HG02623 (cell line): ENCODE measurements at regions not wholly inside any gene's neighbourhood (a gene's known extent, or its start where the extent isn't known, plus 50 kb on each side); places are given as distances from the start of the nearest gene placed in this dataset.

Experiments
- ATAC-seq: cut with Tn5 transposase; IDR thresholded peaks from one replicate; pipeline ENCODE4 v1.9.1; 2021; ENCODE audit warnings: moderate library complexity; ENCODE audit not compliant: unreplicated experiment

- ATAC-seq, result no peak
Measured at GRCh38 chr18:34077599-34077998, 147.1 kb downstream of the NOL4 start.

- ATAC-seq, result no peak
Measured at GRCh38 chr18:34075963-34076860, 148.5 kb downstream of the NOL4 start.

GRCh38 chr18:34061226-34061625 lies 163.5 kb downstream of the NOL4 start:
- ATAC-seq, result no peak

GRCh38 chr18:34055227-34055626 lies 169.5 kb downstream of the NOL4 start:
- no peak for ATAC-seq

GRCh38 chr18:34050661-34051060 lies 174.1 kb downstream of the NOL4 start:
- no peak for ATAC-seq

GRCh38 chr18:34049511-34049910 lies 175.2 kb downstream of the NOL4 start:
- no peak for ATAC-seq

- no peak for ATAC-seq
Measured at GRCh38 chr18:34048423-34048822, 176.3 kb downstream of the NOL4 start.

GRCh38 chr18:34042423-34043146 lies 182.1 kb downstream of the NOL4 start:
- ATAC-seq, result no peak

- no peak for ATAC-seq
Measured at GRCh38 chr18:34039611-34040010, 185.1 kb downstream of the NOL4 start.

- ATAC-seq, result peak; percentile 46
Measured at GRCh38 chr18:34039201-34039600, 185.5 kb downstream of the NOL4 start.

- ATAC-seq, result no peak
Measured at GRCh38 chr18:34038086-34038485, 186.6 kb downstream of the NOL4 start.

- no peak for ATAC-seq
Measured at GRCh38 chr18:34033968-34034367, 190.7 kb downstream of the NOL4 start.

GRCh38 chr18:34031810-34032209 lies 192.9 kb downstream of the NOL4 start:
- no peak for ATAC-seq

- no peak for ATAC-seq
Measured at GRCh38 chr18:34028324-34028723, 196.4 kb downstream of the NOL4 start.

- ATAC-seq, result no peak
Measured at GRCh38 chr18:34025191-34025801, 199.4 kb downstream of the NOL4 start.

GRCh38 chr18:34023471-34023870 lies 201.2 kb downstream of the NOL4 start:
- ATAC-seq, result no peak

- no peak for ATAC-seq
Measured at GRCh38 chr18:34018336-34018735, 206.4 kb downstream of the NOL4 start.

- ATAC-seq, result no peak
Measured at GRCh38 chr18:34003687-34004086, 221.0 kb downstream of the NOL4 start.

GRCh38 chr18:34002130-34002529 lies 222.6 kb downstream of the NOL4 start:
- no peak for ATAC-seq

- no peak for ATAC-seq
Measured at GRCh38 chr18:34001376-34001775, 223.3 kb downstream of the NOL4 start.

GRCh38 chr18:33987206-33987605 lies 237.5 kb downstream of the NOL4 start:
- no peak for ATAC-seq

- no peak for ATAC-seq
Measured at GRCh38 chr18:33983126-33983525, 241.6 kb downstream of the NOL4 start.
